ENCODE measurements at regions not wholly inside any gene's neighbourhood (a gene's known extent, or its start where the extent isn't known, plus 50 kb on each side); places are given as distances from the start of the nearest gene placed in this dataset.
A peak's percentile ranks its signal among the peaks of the same experiment; 100 is the strongest.

DNA sequence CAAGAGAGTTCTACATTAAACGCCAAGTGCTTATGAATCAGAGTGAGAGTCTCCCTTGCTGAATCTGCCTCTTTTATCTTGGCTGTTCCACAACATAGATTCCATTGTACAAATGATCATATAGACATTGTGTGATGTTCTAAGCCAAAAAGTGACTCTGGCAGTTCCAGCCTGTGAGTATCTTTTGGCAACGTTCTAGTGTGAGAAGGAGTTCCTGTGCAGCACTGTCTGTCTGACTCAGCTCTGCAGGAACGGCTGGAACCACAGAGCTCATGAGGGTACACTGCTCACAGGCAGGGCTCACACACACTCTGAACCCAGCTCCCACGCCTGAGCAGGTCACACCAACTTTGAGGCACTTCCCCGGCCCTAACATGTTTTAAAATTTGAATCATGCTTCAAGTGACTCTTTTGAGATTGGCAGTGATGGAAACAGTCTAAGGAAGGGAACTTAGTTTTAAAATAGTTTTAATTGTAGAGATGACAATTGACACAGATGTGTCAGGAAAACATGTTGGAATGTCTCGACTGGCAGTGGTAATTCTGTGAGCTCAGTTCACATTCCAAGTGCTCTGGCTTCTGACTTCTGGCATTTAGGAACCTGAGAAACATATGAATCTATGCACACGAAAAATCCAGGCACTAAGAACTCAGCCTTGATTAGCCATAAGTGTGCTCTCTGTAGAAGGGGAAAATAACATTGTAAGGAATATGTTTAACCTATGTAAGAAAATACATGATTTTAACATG lies 272.0 kb downstream of the UQCRFS1 start:
- DNase-seq (ENCODE audit: low spot score) (no peak), ATAC-seq (ENCODE audit: low read depth) (peak; percentile 70)
- Histone ChIP-seq H3K4me1 (ENCODE audit: insufficient read depth, poor library complexity, severe bottlenecking) (no peaks in the 10 kb centered on the region), H3K27ac (ENCODE audit: poor library complexity, severe bottlenecking) (no peak overlapping the region), H3K27me3 (ENCODE audit: insufficient read depth, poor library complexity, severe bottlenecking) (no peaks in the 10 kb centered on the region), H3K9me3 (ENCODE audit: severe bottlenecking) (no peaks in the 10 kb centered on the region), H3K36me3 (ENCODE audit: low read depth) (no peaks in the 10 kb centered on the region), H3K4me3 (ENCODE audit: severe bottlenecking) (no peak overlapping the region)
- TF ChIP-seq, protein P1, sequence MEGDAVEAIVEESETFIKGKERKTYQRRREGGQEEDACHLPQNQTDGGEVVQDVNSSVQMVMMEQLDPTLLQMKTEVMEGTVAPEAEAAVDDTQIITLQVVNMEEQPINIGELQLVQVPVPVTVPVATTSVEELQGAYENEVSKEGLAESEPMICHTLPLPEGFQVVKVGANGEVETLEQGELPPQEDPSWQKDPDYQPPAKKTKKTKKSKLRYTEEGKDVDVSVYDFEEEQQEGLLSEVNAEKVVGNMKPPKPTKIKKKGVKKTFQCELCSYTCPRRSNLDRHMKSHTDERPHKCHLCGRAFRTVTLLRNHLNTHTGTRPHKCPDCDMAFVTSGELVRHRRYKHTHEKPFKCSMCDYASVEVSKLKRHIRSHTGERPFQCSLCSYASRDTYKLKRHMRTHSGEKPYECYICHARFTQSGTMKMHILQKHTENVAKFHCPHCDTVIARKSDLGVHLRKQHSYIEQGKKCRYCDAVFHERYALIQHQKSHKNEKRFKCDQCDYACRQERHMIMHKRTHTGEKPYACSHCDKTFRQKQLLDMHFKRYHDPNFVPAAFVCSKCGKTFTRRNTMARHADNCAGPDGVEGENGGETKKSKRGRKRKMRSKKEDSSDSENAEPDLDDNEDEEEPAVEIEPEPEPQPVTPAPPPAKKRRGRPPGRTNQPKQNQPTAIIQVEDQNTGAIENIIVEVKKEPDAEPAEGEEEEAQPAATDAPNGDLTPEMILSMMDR (IDR thresholded peaks at IDR 0.05; ENCODE audit: poor library complexity, severe bottlenecking) = no peak

- ATAC-seq (ENCODE audit: low read depth) = no peak
These were observed 273.7 kb downstream of the UQCRFS1 start for GRCh38 chr19:28939236-28939635.

GRCh38 chr19:28936001-28936400 lies 276.9 kb downstream of the UQCRFS1 start:
- Histone ChIP-seq H3K4me1 (ENCODE audit: insufficient read depth, poor library complexity, severe bottlenecking) (no peaks in the 10 kb centered on the region), H3K4me3 (ENCODE audit: severe bottlenecking) (no peak overlapping the region), H3K36me3 (ENCODE audit: low read depth) (no peaks in the 10 kb centered on the region), H3K9me3 (ENCODE audit: severe bottlenecking) (no peaks in the 10 kb centered on the region), H3K27me3 (ENCODE audit: insufficient read depth, poor library complexity, severe bottlenecking) (no peaks in the 10 kb centered on the region), H3K27ac (ENCODE audit: poor library complexity, severe bottlenecking) (no peak overlapping the region)
- DNase-seq (ENCODE audit: low spot score) (no peak), ATAC-seq (ENCODE audit: low read depth) (no peak)
- TF ChIP-seq, protein P1 (IDR thresholded peaks at IDR 0.05; ENCODE audit: poor library complexity, severe bottlenecking) = no peak

More at GRCh38 chr19:28939236-28939635, 273.7 kb downstream of the UQCRFS1 start:
- H3K4me1 ChIP-seq (ENCODE audit: insufficient read depth, poor library complexity, severe bottlenecking) = no peaks in the 10 kb centered on the region
- TF ChIP-seq, protein P1 (IDR thresholded peaks at IDR 0.05; ENCODE audit: poor library complexity, severe bottlenecking) = no peak
- no peak overlapping the region for H3K4me3 ChIP-seq (ENCODE audit: severe bottlenecking)
- no peak for DNase-seq (ENCODE audit: low spot score)
- no peaks in the 10 kb centered on the region for H3K36me3 ChIP-seq (ENCODE audit: low read depth)
- no peak overlapping the region for H3K27ac ChIP-seq (ENCODE audit: poor library complexity, severe bottlenecking)
- H3K27me3 ChIP-seq (ENCODE audit: insufficient read depth, poor library complexity, severe bottlenecking) = no peaks in the 10 kb centered on the region
- H3K9me3 ChIP-seq (ENCODE audit: severe bottlenecking) = no peaks in the 10 kb centered on the region

GRCh38 chr19:28934631-28935030 lies 278.3 kb downstream of the UQCRFS1 start:
- no peaks in the 10 kb centered on the region for H3K4me1 ChIP-seq (ENCODE audit: insufficient read depth, poor library complexity, severe bottlenecking)
- H3K4me3 ChIP-seq (ENCODE audit: severe bottlenecking) = no peak overlapping the region
- no peaks in the 10 kb centered on the region for H3K27me3 ChIP-seq (ENCODE audit: insufficient read depth, poor library complexity, severe bottlenecking)
- DNase-seq (ENCODE audit: low spot score) = no peak
- H3K36me3 ChIP-seq (ENCODE audit: low read depth) = no peaks in the 10 kb centered on the region
- H3K9me3 ChIP-seq (ENCODE audit: severe bottlenecking) = no peaks in the 10 kb centered on the region
- TF ChIP-seq, protein P1 (IDR thresholded peaks at IDR 0.05; ENCODE audit: poor library complexity, severe bottlenecking) = no peak
- no peak for ATAC-seq (ENCODE audit: low read depth)
- no peak overlapping the region for H3K27ac ChIP-seq (ENCODE audit: poor library complexity, severe bottlenecking)

DNA sequence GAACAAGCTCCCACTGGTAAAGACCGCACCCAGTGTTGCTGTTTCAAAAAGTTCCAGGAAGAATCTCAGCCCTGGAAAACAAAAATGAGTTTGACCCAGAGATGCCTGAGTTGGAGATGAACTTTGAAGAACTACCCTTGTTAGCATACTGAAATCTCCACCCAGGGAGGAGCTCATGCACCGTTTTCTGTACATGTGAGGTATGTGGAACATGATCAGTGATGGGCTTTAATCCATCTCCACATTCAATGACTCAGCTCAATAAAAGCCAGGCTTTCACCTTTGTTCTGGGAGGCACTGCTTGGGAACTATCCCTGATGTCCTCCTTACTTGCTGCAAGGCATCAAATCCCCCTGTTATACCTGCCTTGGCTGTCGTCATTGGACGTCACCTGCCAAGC lies 279.9 kb downstream of the UQCRFS1 start:
- no peaks in the 10 kb centered on the region for H3K9me3 ChIP-seq (ENCODE audit: severe bottlenecking)
- no peak overlapping the region for H3K27ac ChIP-seq (ENCODE audit: poor library complexity, severe bottlenecking)
- DNase-seq (ENCODE audit: low spot score) (no peak), ATAC-seq (ENCODE audit: low read depth) (no peak)
- TF ChIP-seq, protein P1 (IDR thresholded peaks at IDR 0.05; ENCODE audit: poor library complexity, severe bottlenecking) = no peak
- no peaks in the 10 kb centered on the region for H3K36me3 ChIP-seq (ENCODE audit: low read depth)
- H3K4me3 ChIP-seq (ENCODE audit: severe bottlenecking) = no peak overlapping the region
- no peaks in the 10 kb centered on the region for H3K4me1 ChIP-seq (ENCODE audit: insufficient read depth, poor library complexity, severe bottlenecking)
- no peaks in the 10 kb centered on the region for H3K27me3 ChIP-seq (ENCODE audit: insufficient read depth, poor library complexity, severe bottlenecking)
